CD4-positive, alpha-beta T cell (primary cell): ENCODE measurements at regions not wholly inside any gene's neighbourhood (a gene's known extent, or its start where the extent isn't known, plus 50 kb on each side); places are given as distances from the start of the nearest gene placed in this dataset.

Source experiments
- ATAC-seq: fragments of 200-7000 bp; cut with Tn5 transposase; one replicate; pipeline ENCODE4 v1.10.0; 2022; ENCODE audit warnings: mild to moderate bottlenecking; ENCODE audit not compliant: poor library complexity
- CTCF ChIA-PET: fragments of 350-600 bp; sonication (Branson Sonifier 250); formaldehyde crosslinking; loops from one replicate; lab custom pipeline; 2021; ENCODE audit warnings: antibody characterized with exemption, inconsistent platforms; lab: Charles Lee
- POLR2A ChIA-PET: fragments of 350-600 bp; sonication (Branson Sonifier 250); formaldehyde crosslinking; loops from one replicate; lab custom pipeline; 2021; ENCODE audit warnings: antibody characterized with exemption, inconsistent platforms; lab: Charles Lee
- DNase-seq, 14 experiments: peaks; one replicate each; pipeline ENCODE4 v3.0.0-alpha.2; 2013 to 2020; ENCODE audit warnings: mixed read lengths in 2 of 14
- H3K27ac ChIP-seq, 2 donors: one replicate each; pipeline versions ENCODE4 v1.5.1 to v1.7.0; 2013; ENCODE audit warnings: low read length in 2 of 2, low read depth in 1 of 2, mild to moderate bottlenecking in 1 of 2
- H3K27me3 ChIP-seq, 2 experiments: 1 replicate in 1 of 2; 2 replicates in 1 of 2; pipeline versions ENCODE4 v1.6.1 to v1.7.0; 2013; ENCODE audit warnings: low read length in 2 of 2, control low read depth in 1 of 2, mild to moderate bottlenecking in 1 of 2, moderate library complexity in 1 of 2; ENCODE audit not compliant: insufficient read depth in 2 of 2, control insufficient read depth in 1 of 2
- H3K36me3 ChIP-seq: one replicate; pipeline ENCODE4 v1.6.1; 2013; ENCODE audit warnings: low read length, control low read depth; ENCODE audit not compliant: insufficient read depth
- H3K4me1 ChIP-seq: one replicate; pipeline ENCODE4 v1.6.1; 2013; ENCODE audit warnings: low read length, control low read depth; ENCODE audit not compliant: insufficient read depth
- H3K4me3 ChIP-seq: one replicate; pipeline ENCODE4 v1.5.1; 2013; ENCODE audit warnings: mild to moderate bottlenecking, low read length, moderate library complexity
- H3K9me3 ChIP-seq, 2 experiments: 1 replicate in 1 of 2; 2 replicates in 1 of 2; pipeline versions ENCODE4 v1.6.1 to v1.7.0; 2013; ENCODE audit warnings: low read length in 2 of 2, mild to moderate bottlenecking in 2 of 2, control low read depth in 1 of 2, moderate library complexity in 1 of 2; ENCODE audit not compliant: control insufficient read depth in 1 of 2, insufficient read depth in 1 of 2
- H3K27ac Mint-ChIP-seq: one replicate; pipeline ENCODE4 v1.8.0; 2020; ENCODE audit warnings: mixed read lengths
- H3K27me3 Mint-ChIP-seq: one replicate; pipeline ENCODE4 v1.8.0; 2021; ENCODE audit warnings: mixed read lengths
- H3K36me3 Mint-ChIP-seq: one replicate; pipeline ENCODE4 v1.8.0; 2021; ENCODE audit warnings: low read depth, mixed read lengths
- H3K4me1 Mint-ChIP-seq: one replicate; pipeline ENCODE4 v1.8.0; 2021; ENCODE audit warnings: low read depth, mixed read lengths
- H3K4me3 Mint-ChIP-seq: one replicate; pipeline ENCODE4 v1.8.0; 2020; ENCODE audit warnings: mild to moderate bottlenecking, mixed read lengths
- H3K9me3 Mint-ChIP-seq: one replicate; pipeline ENCODE4 v1.8.0; 2020; ENCODE audit warnings: mixed read lengths
- CTCF ChIP-seq: fragments of 200-600 bp; IDR thresholded peaks from one replicate; pipeline ENCODE4 v1.8.0; 2022; ENCODE audit warnings: antibody characterized with exemption, mild to moderate bottlenecking
- intact Hi-C, 2 experiments: fragments of 100-400 bp; cut with DNase I in 1 of 2; cut with micrococcal nuclease in 1 of 2; formaldehyde crosslinking; loops; one replicate each; pipeline versions ENCODE4 v1.15.1 to v1.9.0; 2023 to 2025; cut with DNase I, micrococcal nuclease

GRCh38 chr12:67927815-67928214, 61.4 kb upstream of the IFNG-AS1 start:
- DNase-seq (no peak), ATAC-seq (no peak)
- no peaks in the 10 kb centered on the region for H3K27me3 ChIP-seq
- H3K27me3 Mint-ChIP-seq: no peaks in the 10 kb centered on the region
- H3K4me1 Mint-ChIP-seq: peaks cover 5% of the 10 kb centered on the region
- H3K4me1 ChIP-seq: no peaks in the 10 kb centered on the region
- CTCF ChIA-PET: interaction anchor here (1.3 kb wide), 1 partner anchor 15 kb away, joined by 4 read pairs; no protein-coding TSS in a partner anchor
- H3K4me3 ChIP-seq: no peak overlapping the region
- H3K27ac Mint-ChIP-seq: no peak overlapping the region
- POLR2A ChIA-PET: interaction anchor here (0.9 kb wide), 1 partner anchor 11 kb away, joined by 3 read pairs; no protein-coding TSS in a partner anchor
- H3K9me3 ChIP-seq: no peaks in the 10 kb centered on the region
- no peaks in the 10 kb centered on the region for H3K36me3 Mint-ChIP-seq
- no peak for TF ChIP-seq CTCF
- no peak overlapping the region for H3K4me3 Mint-ChIP-seq
- intact Hi-C loops: no loop called here
- H3K9me3 Mint-ChIP-seq: no peaks in the 10 kb centered on the region
- no peak overlapping the region for H3K27ac ChIP-seq
- H3K36me3 ChIP-seq: no peaks in the 10 kb centered on the region

- no peak overlapping the region for H3K27ac Mint-ChIP-seq
- no peaks in the 10 kb centered on the region for H3K9me3 Mint-ChIP-seq
- ChIA-PET CTCF (interaction anchor here (1.3 kb wide), 1 partner anchor 14 kb away, joined by 4 read pairs; no protein-coding TSS in a partner anchor), POLR2A (interaction anchor here (0.9 kb wide), 1 partner anchor 12 kb away, joined by 3 read pairs; no protein-coding TSS in a partner anchor)
- H3K27me3 ChIP-seq: no peaks in the 10 kb centered on the region
- no peak overlapping the region for H3K27ac ChIP-seq
- H3K4me1 ChIP-seq: no peaks in the 10 kb centered on the region
- H3K4me1 Mint-ChIP-seq: peaks cover 5% of the 10 kb centered on the region
- no peaks in the 10 kb centered on the region for H3K36me3 Mint-ChIP-seq
- intact Hi-C loops: no loop called here
- no peaks in the 10 kb centered on the region for H3K27me3 Mint-ChIP-seq
- no peak overlapping the region for H3K4me3 Mint-ChIP-seq
- no peaks in the 10 kb centered on the region for H3K36me3 ChIP-seq
- no peak for TF ChIP-seq CTCF
- ATAC-seq (no peak), DNase-seq (no peak)
- no peak overlapping the region for H3K4me3 ChIP-seq
- no peaks in the 10 kb centered on the region for H3K9me3 ChIP-seq
These were observed 60.4 kb upstream of the IFNG-AS1 start for GRCh38 chr12:67928621-67929383.

GRCh38 chr12:67929384-67929772, 59.9 kb upstream of the IFNG-AS1 start:
- peaks cover 5% of the 10 kb centered on the region for H3K4me1 Mint-ChIP-seq
- Histone ChIP-seq H3K4me1 (no peaks in the 10 kb centered on the region), H3K36me3 (no peaks in the 10 kb centered on the region), H3K4me3 (no peak overlapping the region), H3K27me3 (no peaks in the 10 kb centered on the region), H3K27ac (no peak overlapping the region), H3K9me3 (no peaks in the 10 kb centered on the region)
- ATAC-seq (no peak), DNase-seq (no peak)
- CTCF ChIA-PET: no interaction called here
- no peak overlapping the region for H3K4me3 Mint-ChIP-seq
- H3K27me3 Mint-ChIP-seq: no peaks in the 10 kb centered on the region
- TF ChIP-seq CTCF: no peak
- POLR2A ChIA-PET: interaction anchor here (0.6 kb wide), 1 partner anchor 476 kb away, joined by 3 read pairs; no protein-coding TSS in a partner anchor
- no peaks in the 10 kb centered on the region for H3K36me3 Mint-ChIP-seq
- no peaks in the 10 kb centered on the region for H3K9me3 Mint-ChIP-seq
- intact Hi-C loops: no loop called here
- H3K27ac Mint-ChIP-seq: no peak overlapping the region
